Stimulated activated CD4-positive, alpha-beta T cell treated with anti-CD3 and anti-CD28 coated beads, Interleukin-2, amount 100 ng/mL, for 4 hours (primary cell): ENCODE measurements at regions not wholly inside any gene's neighbourhood (a gene's known extent, or its start where the extent isn't known, plus 50 kb on each side); places are given as distances from the start of the nearest gene placed in this dataset.
"Not testable (repeated sequence)": the region's sequence is repeated elsewhere in the genome, so short reads cannot be mapped to it uniquely, and the experiment has no call there.

ENCODE experiments used
- DNase-seq: peaks from one replicate; pipeline ENCODE4 v3.0.0-alpha.2; 2020; ENCODE audit warnings: low read depth

DNA sequence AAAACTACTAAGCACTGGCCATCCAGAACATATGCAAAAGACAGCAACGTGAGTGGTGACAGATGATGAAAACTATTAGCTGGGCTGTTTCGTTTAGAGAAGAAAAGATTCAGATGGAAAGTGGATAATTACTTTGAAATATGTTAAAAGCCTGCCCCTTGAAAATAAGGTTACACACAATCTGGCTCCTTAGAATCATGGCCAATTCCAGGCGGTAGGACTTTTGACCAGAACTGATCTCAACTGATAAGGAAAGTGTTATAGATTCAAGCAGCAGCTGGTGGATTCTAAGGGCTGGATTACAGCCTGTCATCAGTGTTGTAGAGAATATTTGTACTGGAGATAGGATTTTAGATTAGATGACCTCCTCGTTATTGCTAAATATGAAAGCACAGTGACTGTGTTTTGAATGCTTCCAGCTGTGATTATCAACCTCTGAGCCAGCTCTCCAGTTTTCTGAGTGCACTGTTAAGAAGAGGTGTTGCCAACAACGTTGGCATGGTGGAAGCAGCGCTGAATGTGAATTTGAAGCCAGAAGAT, 75.1 kb downstream of the KBTBD2 start:
- DNase-seq: not testable (repeated sequence)

GRCh38 chr7:32814779-32815178, 76.8 kb downstream of the KBTBD2 start:
- DNase-seq: not testable (repeated sequence)

GRCh38 chr7:32809871-32810270, 81.7 kb downstream of the KBTBD2 start:
- no peak for DNase-seq

GRCh38 chr7:32809347-32809746, 82.2 kb downstream of the KBTBD2 start:
- no peak for DNase-seq

DNA sequence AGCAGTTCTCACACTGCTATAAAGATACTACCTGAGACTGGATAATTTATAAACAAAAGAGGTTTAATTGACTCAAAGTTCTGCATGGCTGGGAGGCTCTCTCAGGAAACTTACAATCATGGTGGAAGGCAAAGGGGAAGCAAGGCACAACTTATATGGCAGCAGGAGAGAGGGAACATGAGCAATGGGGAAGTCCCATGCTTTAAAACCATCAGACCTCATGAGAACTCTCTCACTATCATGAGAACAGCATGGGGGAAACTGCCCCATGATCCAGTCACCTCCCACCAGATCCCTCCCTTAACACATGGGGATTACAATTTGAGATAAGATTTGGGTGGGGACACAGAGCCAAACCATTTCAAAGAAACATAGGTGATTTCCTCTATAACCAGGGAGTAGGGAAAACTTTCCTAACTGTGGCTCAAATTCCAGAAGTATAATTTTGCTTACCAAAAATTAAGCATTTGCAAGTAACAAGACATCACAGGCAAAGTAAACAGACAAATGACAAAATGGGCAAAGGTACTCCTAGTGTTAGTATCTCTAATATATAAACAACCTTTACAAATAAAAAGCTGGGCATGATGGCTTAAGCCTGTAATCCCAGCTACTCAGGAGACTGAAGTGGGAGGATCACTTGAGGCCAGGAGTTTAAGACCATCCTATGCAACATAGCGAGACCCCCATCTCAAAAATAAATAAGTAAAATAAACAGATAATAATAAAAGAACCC, 88.0 kb downstream of the KBTBD2 start:
- DNase-seq: no peak

DNA sequence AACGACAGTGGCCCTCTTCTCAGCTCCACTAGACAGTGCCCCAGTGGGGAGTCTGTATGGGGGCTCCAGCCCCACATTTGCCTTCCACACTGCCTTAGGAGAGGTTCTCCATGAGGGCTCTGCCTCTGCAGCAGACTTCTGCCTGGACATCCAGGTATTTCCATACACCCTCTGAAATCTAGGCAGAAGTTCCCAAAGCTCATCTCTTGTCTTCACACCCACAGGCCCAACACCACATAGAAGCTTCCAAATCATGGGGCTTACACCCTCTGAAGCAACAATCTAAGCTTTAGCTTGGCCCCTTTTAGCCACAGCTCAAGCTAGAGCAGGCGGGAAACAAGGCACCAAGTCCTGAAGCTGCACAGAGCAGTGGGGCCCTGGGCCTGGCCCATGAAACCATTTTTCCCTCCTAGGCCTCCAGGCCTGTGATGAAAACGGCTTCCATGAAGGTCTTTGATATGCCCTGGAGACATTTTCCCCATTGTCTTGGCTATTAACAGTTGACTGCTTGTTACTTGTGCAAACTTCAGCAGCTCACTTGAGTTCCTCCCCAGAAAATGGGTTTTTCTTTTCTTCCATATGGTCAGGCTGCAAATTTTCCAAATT, 89.2 kb downstream of the KBTBD2 start:
- no peak for DNase-seq

GRCh38 chr7:32793053-32793452, 98.5 kb downstream of the KBTBD2 start:
- not testable (repeated sequence) for DNase-seq

DNA sequence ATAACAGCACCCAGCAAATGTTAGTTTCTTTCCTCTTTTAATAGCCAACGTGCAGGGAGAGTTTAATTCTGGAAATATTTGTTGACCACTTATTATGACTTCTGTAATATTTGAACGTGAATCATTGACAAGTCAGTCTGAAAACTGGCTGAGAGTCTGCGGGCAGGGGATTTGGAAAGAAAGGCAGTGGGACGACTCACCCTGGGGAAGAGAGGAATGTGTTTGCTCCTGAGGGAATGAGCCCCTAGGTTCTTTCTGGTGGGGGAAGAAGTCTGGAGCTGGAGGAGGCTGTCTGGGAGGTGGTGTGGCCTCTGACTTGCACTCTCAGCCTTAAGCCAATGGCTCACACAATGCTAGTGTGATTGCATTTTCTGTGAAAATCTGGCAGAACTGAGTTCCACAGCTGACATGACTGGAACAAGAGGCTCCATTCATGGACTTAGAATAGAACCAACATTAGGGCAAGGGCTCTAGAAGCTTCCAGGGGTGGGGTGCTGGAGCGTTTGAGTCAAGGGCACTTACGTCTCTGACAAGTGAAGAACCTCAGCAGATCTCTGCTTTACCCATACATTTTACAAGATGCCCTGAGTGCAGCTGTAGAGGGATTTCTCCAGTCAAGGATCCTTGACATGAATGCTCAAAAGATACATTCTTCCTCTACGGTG, 100.7 kb downstream of the KBTBD2 start:
- DNase-seq: not testable (repeated sequence)

DNA sequence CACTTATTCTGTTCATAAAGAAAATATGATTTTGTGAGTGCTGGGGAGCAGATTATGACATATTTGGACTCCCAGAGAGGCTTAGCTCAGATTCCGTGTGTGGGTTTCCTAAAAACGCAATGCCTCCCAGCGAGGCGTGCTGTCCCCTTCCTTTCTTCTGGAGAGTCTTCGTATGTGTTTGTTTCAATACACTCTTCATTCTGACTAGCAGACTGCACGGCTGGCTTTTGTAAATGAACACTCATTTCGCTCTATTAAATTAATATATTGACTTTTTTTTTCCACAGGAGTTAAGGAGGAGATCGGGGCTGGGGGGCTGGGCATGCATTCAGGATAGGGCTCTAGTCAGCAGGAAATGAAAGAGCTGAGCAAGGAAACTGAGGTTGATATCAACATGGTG, 102.3 kb downstream of the KBTBD2 start:
- not testable (repeated sequence) for DNase-seq

GRCh38 chr7:32788174-32788573, 103.4 kb downstream of the KBTBD2 start:
- DNase-seq: not testable (repeated sequence)

DNA sequence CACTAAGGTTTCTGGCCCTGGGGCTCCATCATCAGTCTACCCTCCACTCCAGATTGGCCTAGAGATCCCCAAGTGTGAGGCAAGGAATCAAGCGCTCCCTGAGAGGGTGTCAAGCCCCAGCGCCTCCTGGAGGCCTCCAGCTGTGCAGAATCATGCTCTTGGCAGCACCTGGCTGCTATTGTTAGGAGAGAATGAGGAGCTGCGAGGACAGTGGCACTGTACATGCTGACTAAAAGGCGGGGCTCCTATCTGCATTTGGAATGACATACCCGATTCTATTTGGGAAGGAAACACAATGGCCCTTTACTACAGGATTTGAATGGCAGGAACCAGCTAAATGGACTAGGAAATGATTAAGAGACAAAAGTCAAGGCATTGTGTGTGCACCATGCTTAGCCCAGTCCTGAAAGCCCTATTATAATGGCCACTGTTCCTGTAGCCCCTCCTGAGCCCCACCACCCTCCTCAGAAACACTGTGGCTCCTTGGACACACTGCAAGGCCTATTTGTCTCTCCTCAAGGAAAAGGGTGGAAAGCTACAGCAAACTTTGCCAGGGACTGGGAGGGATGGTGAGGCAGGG, 106.1 kb downstream of the KBTBD2 start:
- DNase-seq: not testable (repeated sequence)

DNA sequence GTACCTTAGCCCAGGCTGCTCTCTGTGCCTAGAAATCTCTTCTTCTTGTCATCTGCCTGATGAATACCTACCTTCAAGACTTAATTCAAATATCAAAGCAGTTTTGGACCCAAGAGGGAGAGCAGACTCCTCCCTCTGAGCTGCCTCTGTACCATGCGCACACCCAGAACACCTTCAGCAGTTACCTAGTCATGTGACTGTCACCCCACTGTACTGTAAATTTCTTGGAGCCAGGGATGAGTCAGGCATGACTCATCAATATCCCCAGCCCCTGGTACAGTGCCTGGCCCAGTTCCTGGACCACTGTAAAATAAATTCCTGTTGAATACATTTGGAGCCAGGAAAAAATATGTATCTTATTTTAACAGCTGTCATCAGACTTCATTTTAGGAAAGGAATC, 111.7 kb downstream of the KBTBD2 start:
- not testable (repeated sequence) for DNase-seq

GRCh38 chr7:32779167-32779566, 112.4 kb downstream of the KBTBD2 start:
- DNase-seq: no peak

DNA sequence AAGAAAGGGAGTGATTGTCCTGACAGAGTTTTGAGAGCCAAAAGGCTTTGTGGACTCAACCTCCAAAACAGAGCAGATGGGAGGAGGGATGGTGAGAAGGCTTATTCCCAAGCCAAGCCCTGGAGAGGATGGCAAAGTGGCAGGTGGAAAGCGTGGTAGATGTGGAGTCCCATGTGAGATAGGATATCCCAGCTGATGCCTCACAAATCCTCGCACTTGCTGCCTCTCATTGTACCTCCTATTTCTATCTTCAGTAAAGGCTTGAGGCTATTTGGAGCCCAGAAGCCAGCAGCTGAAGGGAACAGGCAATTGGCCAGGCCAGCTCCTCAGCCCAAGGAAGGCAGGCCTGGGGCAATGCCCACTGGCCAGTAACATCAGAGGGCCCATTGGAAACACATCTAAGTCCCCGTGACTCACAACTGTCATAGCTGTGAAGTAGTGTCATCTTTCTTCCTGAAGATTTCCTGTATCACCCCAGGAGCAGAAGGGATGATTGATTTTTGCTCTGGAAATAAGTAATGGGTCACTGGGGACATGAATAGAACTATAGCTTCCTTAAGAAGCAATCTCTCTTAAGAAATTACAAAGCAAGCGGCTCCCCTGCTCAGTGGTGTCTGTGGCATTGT, 114.4 kb downstream of the KBTBD2 start:
- not testable (repeated sequence) for DNase-seq

GRCh38 chr7:32776318-32776717, 115.2 kb downstream of the KBTBD2 start:
- DNase-seq: not testable (repeated sequence)

DNA sequence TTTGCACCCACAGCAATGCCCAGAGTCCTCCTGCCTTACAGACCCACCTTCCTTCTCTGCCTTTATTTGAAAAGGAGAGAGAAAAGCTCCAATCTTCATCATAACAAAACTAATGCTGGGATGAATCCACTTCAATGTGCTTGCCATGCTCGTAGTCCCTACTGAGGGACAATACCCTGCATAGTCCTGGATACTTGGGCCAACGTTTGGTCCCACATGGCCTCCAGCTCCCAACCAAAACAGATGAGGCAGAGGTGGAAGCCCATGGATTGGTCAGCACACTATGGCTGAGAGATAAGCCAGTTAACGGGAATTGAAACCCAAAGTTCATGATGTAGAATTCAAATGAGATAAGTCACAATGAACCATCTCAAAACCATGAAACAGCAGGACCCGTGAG, 115.8 kb downstream of the KBTBD2 start:
- DNase-seq: not testable (repeated sequence)

- DNase-seq: no peak
Observed at GRCh38 chr7:32774541-32774951, 117.0 kb downstream of the KBTBD2 start.

GRCh38 chr7:32768866-32769510, 122.6 kb downstream of the KBTBD2 start:
- not testable (repeated sequence) for DNase-seq

GRCh38 chr7:32768338-32768737, 123.2 kb downstream of the KBTBD2 start:
- DNase-seq: not testable (repeated sequence)

- DNase-seq: not testable (repeated sequence)
Observed at GRCh38 chr7:32765649-32766251, 125.8 kb downstream of the KBTBD2 start.

DNA sequence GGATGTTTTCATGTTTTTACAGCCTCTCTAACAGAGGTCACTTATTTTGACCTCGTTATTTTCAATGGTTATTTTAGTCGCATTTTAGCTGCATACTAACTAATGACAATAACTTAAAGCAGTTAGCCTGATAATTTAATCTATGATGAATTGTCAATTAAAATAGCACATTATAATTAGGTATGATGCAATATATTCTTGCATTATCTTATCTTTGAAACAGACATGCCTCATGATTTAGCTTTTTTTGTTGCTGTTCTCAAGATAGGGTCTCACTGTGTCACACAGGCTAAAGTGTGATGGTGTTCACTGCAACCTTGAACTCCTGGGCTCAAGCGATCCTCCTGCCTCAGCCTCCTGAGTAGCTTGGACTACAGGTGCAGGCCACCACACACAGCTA, 126.4 kb downstream of the KBTBD2 start:
- no peak for DNase-seq
